Nephron (organoid): ENCODE measurements at regions not wholly inside any gene's neighbourhood (a gene's known extent, or its start where the extent isn't known, plus 50 kb on each side); places are given as distances from the start of the nearest gene placed in this dataset.

ENCODE experiments used
- H3K27ac Mint-ChIP-seq, 3 experiments: 2 replicates each; pipeline ENCODE4 v1.8.0; 2020; ENCODE audit warnings: mixed read lengths in 3 of 3, mild to moderate bottlenecking in 2 of 3, moderate library complexity in 1 of 3
- H3K27me3 Mint-ChIP-seq: 2 replicates; pipeline ENCODE4 v1.8.0; 2021; ENCODE audit warnings: low read depth, mild to moderate bottlenecking, moderate library complexity, mixed read lengths
- H3K36me3 Mint-ChIP-seq: 2 replicates; pipeline ENCODE4 v1.8.0; 2020; ENCODE audit warnings: low read depth, mixed read lengths
- H3K4me1 Mint-ChIP-seq: 2 replicates; pipeline ENCODE4 v1.8.0; 2020; ENCODE audit warnings: mixed read lengths
- H3K4me3 Mint-ChIP-seq, 3 experiments: 2 replicates each; pipeline ENCODE4 v1.8.0; 2020; ENCODE audit warnings: mild to moderate bottlenecking in 3 of 3, mixed read lengths in 3 of 3, moderate library complexity in 2 of 3
- H3K9me3 Mint-ChIP-seq: 2 replicates; pipeline ENCODE4 v1.8.0; 2020; ENCODE audit warnings: mixed read lengths
- CTCF ChIP-seq, 3 experiments: fragments of 200-600 bp; sonication (generic); IDR thresholded peaks; one replicate each; pipeline ENCODE4 v1.5.0; 2021; ENCODE audit warnings: antibody characterized with exemption in 3 of 3; ENCODE audit not compliant: unreplicated experiment in 3 of 3

- no peaks in the 10 kb centered on the region for H3K36me3 Mint-ChIP-seq
- H3K4me3 Mint-ChIP-seq = no peak overlapping the region
- H3K27me3 Mint-ChIP-seq = peaks cover 6% of the 10 kb centered on the region
- TF ChIP-seq CTCF (IDR thresholded peaks at IDR 0.05; ENCODE audit: unreplicated experiment in 3 of 3) = no peak
- H3K9me3 Mint-ChIP-seq = no peaks in the 10 kb centered on the region
- H3K27ac Mint-ChIP-seq = no peak overlapping the region
- no peaks in the 10 kb centered on the region for H3K4me1 Mint-ChIP-seq
Observed at GRCh38 chr1:213486488-213486887, 435.4 kb downstream of the RPS6KC1 start.

- Mint-ChIP-seq H3K9me3 (no peaks in the 10 kb centered on the region), H3K4me1 (no peaks in the 10 kb centered on the region), H3K27ac (no peak overlapping the region), H3K4me3 (no peak overlapping the region), H3K36me3 (no peaks in the 10 kb centered on the region), H3K27me3 (peaks cover 6% of the 10 kb centered on the region)
- TF ChIP-seq CTCF (IDR thresholded peaks at IDR 0.05; ENCODE audit: unreplicated experiment in 3 of 3) = no peak
Observed at GRCh38 chr1:213491468-213491867, 440.4 kb downstream of the RPS6KC1 start.

GRCh38 chr1:213492161-213493041 lies 441.4 kb downstream of the RPS6KC1 start:
- H3K36me3 Mint-ChIP-seq = no peaks in the 10 kb centered on the region
- H3K4me1 Mint-ChIP-seq = no peaks in the 10 kb centered on the region
- peaks cover 6% of the 10 kb centered on the region for H3K27me3 Mint-ChIP-seq
- no peak overlapping the region for H3K4me3 Mint-ChIP-seq
- H3K9me3 Mint-ChIP-seq = no peaks in the 10 kb centered on the region
- no peak overlapping the region for H3K27ac Mint-ChIP-seq
- no peak for TF ChIP-seq CTCF (IDR thresholded peaks at IDR 0.05; ENCODE audit: unreplicated experiment in 3 of 3)

- TF ChIP-seq CTCF (IDR thresholded peaks at IDR 0.05; ENCODE audit: unreplicated experiment in 3 of 3) = no peak
- Mint-ChIP-seq H3K9me3 (peaks cover 3% of the 10 kb centered on the region), H3K4me1 (no peaks in the 10 kb centered on the region), H3K27me3 (no peaks in the 10 kb centered on the region), H3K4me3 (no peak overlapping the region), H3K27ac (no peak overlapping the region), H3K36me3 (no peaks in the 10 kb centered on the region)
Observed at GRCh38 chr1:213499444-213499843, 448.4 kb downstream of the RPS6KC1 start.

GRCh38 chr1:213507472-213508223 lies 456.6 kb downstream of the RPS6KC1 start:
- Mint-ChIP-seq H3K9me3 (peaks cover 7% of the 10 kb centered on the region), H3K4me3 (no peak overlapping the region), H3K36me3 (no peaks in the 10 kb centered on the region), H3K4me1 (no peaks in the 10 kb centered on the region), H3K27ac (no peak overlapping the region), H3K27me3 (peaks cover 12% of the 10 kb centered on the region)
- TF ChIP-seq CTCF (IDR thresholded peaks at IDR 0.05; ENCODE audit: unreplicated experiment in 3 of 3) = no peak
